Erythroblast (primary cell): ENCODE measurements at regions not wholly inside any gene's neighbourhood (a gene's known extent, or its start where the extent isn't known, plus 50 kb on each side); places are given as distances from the start of the nearest gene placed in this dataset.

Source experiments
- GATA1 ChIP-seq: IDR thresholded peaks from 2 replicates; pipeline ENCODE4 v1.6.1; 2011; ENCODE audit warnings: low read depth, mild to moderate bottlenecking, control low read depth, low read length, moderate library complexity
- POLR2A ChIP-seq: IDR thresholded peaks from 2 replicates; pipeline ENCODE4 v1.6.1; 2011; ENCODE audit warnings: mild to moderate bottlenecking, low read length

DNA sequence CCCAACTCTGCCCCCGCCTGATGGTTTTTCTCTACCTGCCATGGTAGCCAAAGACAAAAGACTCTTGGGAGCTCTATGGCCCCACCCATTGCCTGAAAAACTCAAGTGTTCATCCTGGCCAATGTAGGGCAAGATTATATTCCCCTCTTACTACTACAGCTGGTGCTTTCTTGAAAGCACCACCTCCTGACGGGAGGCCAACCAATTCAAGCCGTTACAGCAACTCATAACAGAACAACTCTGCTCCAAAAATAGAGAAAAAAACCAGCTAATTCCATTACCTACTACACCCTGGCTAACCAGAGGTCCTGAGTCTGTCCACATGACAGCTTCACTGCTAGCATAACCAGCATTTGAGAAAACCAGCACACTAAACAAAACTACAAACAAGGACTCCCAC, 127.5 kb upstream of the GAREM1 start:
- TF ChIP-seq POLR2A (no peak), GATA1 (no peak)
